Neural cell (in vitro differentiated cells): ENCODE measurements at regions not wholly inside any gene's neighbourhood (a gene's known extent, or its start where the extent isn't known, plus 50 kb on each side); places are given as distances from the start of the nearest gene placed in this dataset.

Experiments
- H2AFZ ChIP-seq: fragments of 200-600, 300-800 bp; sonication (generic), shearing (Covaris generic); 2 replicates; pipeline ENCODE4 v1.6.0; 2014; ENCODE audit warnings: low read depth, mild to moderate bottlenecking, antibody characterized with exemption, low read length, moderate library complexity
- H3F3A ChIP-seq: fragments of 200-600 bp; shearing (Covaris generic); 2 replicates; pipeline ENCODE4 v1.6.1; 2016; ENCODE audit warnings: mild to moderate bottlenecking, moderate library complexity, mixed read lengths, antibody characterized with exemption, low read length; ENCODE audit not compliant: insufficient read depth, poor library complexity, severe bottlenecking
- H3K27ac ChIP-seq: fragments of 200-600, 300-800 bp; sonication (generic), shearing (Covaris generic); 2 replicates; pipeline ENCODE4 v1.5.1; 2014; ENCODE audit warnings: mild to moderate bottlenecking, low read length, moderate library complexity
- H3K27me3 ChIP-seq: fragments of 300-800, 200-600 bp; sonication (generic), shearing (Covaris generic); 2 replicates; pipeline ENCODE4 v1.6.0; 2014; ENCODE audit warnings: mild to moderate bottlenecking, low read depth, low read length, moderate library complexity; ENCODE audit not compliant: insufficient read depth
- H3K36me3 ChIP-seq: fragments of 300-800, 200-600 bp; sonication (generic), shearing (Covaris generic); 2 replicates; pipeline ENCODE4 v1.5.1; 2014; ENCODE audit warnings: mild to moderate bottlenecking, antibody characterized with exemption, low read length, moderate library complexity; ENCODE audit not compliant: insufficient read depth
- H3K4me2 ChIP-seq: fragments of 300-800, 200-600 bp; sonication (generic), shearing (Covaris generic); 2 replicates; pipeline ENCODE4 v1.6.0; 2014; ENCODE audit warnings: mild to moderate bottlenecking, low read length
- H3K4me3 ChIP-seq: fragments of 300-800, 200-600 bp; sonication (generic), shearing (Covaris generic); 2 replicates; pipeline ENCODE4 v1.5.1; 2014; ENCODE audit warnings: mild to moderate bottlenecking, low read length, moderate library complexity
- H3K79me2 ChIP-seq: fragments of 200-600 bp; shearing (Covaris generic); replicated peaks from 2 replicates; pipeline ENCODE4 v1.6.0; 2014; ENCODE audit warnings: mild to moderate bottlenecking, low read length, moderate library complexity; ENCODE audit not compliant: insufficient read depth
- H3K9ac ChIP-seq: fragments of 300-800, 200-600 bp; sonication (generic), shearing (Covaris generic); 2 replicates; pipeline ENCODE4 v1.6.1; 2016; ENCODE audit warnings: mild to moderate bottlenecking, low read length, mixed read lengths
- H3K9me2 ChIP-seq: fragments of 200-600 bp; shearing (Covaris generic); 2 replicates; pipeline ENCODE4 v1.6.1; 2016; ENCODE audit warnings: mild to moderate bottlenecking, low read length, mixed read lengths; ENCODE audit not compliant: insufficient read depth
- H3K9me3 ChIP-seq: fragments of 200-600, 300-800 bp; sonication (generic), shearing (Covaris generic); 2 replicates; pipeline ENCODE4 v1.6.1; 2016; ENCODE audit warnings: mild to moderate bottlenecking, mixed run types, low read length, moderate library complexity, mixed read lengths
- H4K20me1 ChIP-seq: fragments of 200-600 bp; shearing (Covaris generic); 2 replicates; pipeline ENCODE4 v1.6.1; 2016; ENCODE audit warnings: mild to moderate bottlenecking, mixed run types; ENCODE audit not compliant: insufficient read depth
- CTCF ChIP-seq: fragments of 450-650 bp; IDR thresholded peaks from 2 replicates; pipeline ENCODE4 v1.5.1; 2014; ENCODE audit warnings: antibody characterized with exemption, mild to moderate bottlenecking, moderate library complexity; ENCODE audit not compliant: poor library complexity, severe bottlenecking
- EP300 ChIP-seq: fragments of 450-650 bp; conservative IDR thresholded peaks from 2 replicates; pipeline ENCODE4 v1.6.1; 2014; ENCODE audit warnings: antibody characterized with exemption, mild to moderate bottlenecking, moderate library complexity; ENCODE audit not compliant: poor library complexity, severe bottlenecking
- EZH2 ChIP-seq: fragments of 200-600, 300-800 bp; shearing (Covaris generic), sonication (generic); IDR thresholded peaks from 2 replicates; pipeline ENCODE4 v1.6.1; 2014; ENCODE audit warnings: antibody characterized with exemption, low read length, borderline replicate concordance, mild to moderate bottlenecking; ENCODE audit not compliant: insufficient read depth, poor library complexity, severe bottlenecking
- MXI1 ChIP-seq: fragments of 450-650 bp; conservative IDR thresholded peaks from 2 replicates; pipeline ENCODE4 v1.6.1; 2014; ENCODE audit warnings: antibody characterized with exemption, mild to moderate bottlenecking; ENCODE audit not compliant: poor library complexity, severe bottlenecking
- POLR2AphosphoS5 ChIP-seq: IDR thresholded peaks from 2 replicates; pipeline ENCODE4 v1.6.1; 2012
- RAD21 ChIP-seq: fragments of 450-650 bp; conservative IDR thresholded peaks from 2 replicates; pipeline ENCODE4 v1.6.1; 2014; ENCODE audit warnings: antibody characterized with exemption, mild to moderate bottlenecking, moderate library complexity
- SMC3 ChIP-seq: fragments of 450-650 bp; conservative IDR thresholded peaks from 2 replicates; pipeline ENCODE4 v1.6.1; 2014; ENCODE audit warnings: antibody characterized with exemption, mild to moderate bottlenecking, moderate library complexity; ENCODE audit not compliant: poor library complexity
- TAF1 ChIP-seq: IDR thresholded peaks from 2 replicates; pipeline ENCODE4 v1.6.1; 2012; ENCODE audit warnings: low read depth
- TF ChIP-seq, protein P1 (sequence below): IDR thresholded peaks from 2 replicates; pipeline ENCODE4 v1.6.1; 2012; ENCODE audit warnings: borderline replicate concordance

- no peaks in the 10 kb centered on the region for H3F3A ChIP-seq
- no peaks in the 10 kb centered on the region for H3K9me2 ChIP-seq
- no peaks in the 10 kb centered on the region for H3K9me3 ChIP-seq
- H4K20me1 ChIP-seq, result no peaks in the 10 kb centered on the region
- no peak overlapping the region for H3K9ac ChIP-seq
- no peak overlapping the region for H3K4me2 ChIP-seq
- H2AFZ ChIP-seq, result no peak overlapping the region
- H3K27me3 ChIP-seq, result no peaks in the 10 kb centered on the region
- TF ChIP-seq SMC3, result no peak
- no peak for TF ChIP-seq MXI1
- no peak for TF ChIP-seq RAD21
- TF ChIP-seq EP300, result no peak
- TF ChIP-seq POLR2AphosphoS5, result no peak
- TF ChIP-seq TAF1, result no peak
- no peak for TF ChIP-seq CTCF
- TF ChIP-seq, protein P1, sequence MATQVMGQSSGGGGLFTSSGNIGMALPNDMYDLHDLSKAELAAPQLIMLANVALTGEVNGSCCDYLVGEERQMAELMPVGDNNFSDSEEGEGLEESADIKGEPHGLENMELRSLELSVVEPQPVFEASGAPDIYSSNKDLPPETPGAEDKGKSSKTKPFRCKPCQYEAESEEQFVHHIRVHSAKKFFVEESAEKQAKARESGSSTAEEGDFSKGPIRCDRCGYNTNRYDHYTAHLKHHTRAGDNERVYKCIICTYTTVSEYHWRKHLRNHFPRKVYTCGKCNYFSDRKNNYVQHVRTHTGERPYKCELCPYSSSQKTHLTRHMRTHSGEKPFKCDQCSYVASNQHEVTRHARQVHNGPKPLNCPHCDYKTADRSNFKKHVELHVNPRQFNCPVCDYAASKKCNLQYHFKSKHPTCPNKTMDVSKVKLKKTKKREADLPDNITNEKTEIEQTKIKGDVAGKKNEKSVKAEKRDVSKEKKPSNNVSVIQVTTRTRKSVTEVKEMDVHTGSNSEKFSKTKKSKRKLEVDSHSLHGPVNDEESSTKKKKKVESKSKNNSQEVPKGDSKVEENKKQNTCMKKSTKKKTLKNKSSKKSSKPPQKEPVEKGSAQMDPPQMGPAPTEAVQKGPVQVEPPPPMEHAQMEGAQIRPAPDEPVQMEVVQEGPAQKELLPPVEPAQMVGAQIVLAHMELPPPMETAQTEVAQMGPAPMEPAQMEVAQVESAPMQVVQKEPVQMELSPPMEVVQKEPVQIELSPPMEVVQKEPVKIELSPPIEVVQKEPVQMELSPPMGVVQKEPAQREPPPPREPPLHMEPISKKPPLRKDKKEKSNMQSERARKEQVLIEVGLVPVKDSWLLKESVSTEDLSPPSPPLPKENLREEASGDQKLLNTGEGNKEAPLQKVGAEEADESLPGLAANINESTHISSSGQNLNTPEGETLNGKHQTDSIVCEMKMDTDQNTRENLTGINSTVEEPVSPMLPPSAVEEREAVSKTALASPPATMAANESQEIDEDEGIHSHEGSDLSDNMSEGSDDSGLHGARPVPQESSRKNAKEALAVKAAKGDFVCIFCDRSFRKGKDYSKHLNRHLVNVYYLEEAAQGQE, result no peak
- TF ChIP-seq EZH2, result no peak
- no peaks in the 10 kb centered on the region for H3K79me2 ChIP-seq
- H3K36me3 ChIP-seq, result no peaks in the 10 kb centered on the region
- H3K4me3 ChIP-seq, result no peak overlapping the region
- H3K27ac ChIP-seq, result no peak overlapping the region
Observed at GRCh38 chr2:129768036-129768386, 211.5 kb upstream of the RAB6C start.

DNA sequence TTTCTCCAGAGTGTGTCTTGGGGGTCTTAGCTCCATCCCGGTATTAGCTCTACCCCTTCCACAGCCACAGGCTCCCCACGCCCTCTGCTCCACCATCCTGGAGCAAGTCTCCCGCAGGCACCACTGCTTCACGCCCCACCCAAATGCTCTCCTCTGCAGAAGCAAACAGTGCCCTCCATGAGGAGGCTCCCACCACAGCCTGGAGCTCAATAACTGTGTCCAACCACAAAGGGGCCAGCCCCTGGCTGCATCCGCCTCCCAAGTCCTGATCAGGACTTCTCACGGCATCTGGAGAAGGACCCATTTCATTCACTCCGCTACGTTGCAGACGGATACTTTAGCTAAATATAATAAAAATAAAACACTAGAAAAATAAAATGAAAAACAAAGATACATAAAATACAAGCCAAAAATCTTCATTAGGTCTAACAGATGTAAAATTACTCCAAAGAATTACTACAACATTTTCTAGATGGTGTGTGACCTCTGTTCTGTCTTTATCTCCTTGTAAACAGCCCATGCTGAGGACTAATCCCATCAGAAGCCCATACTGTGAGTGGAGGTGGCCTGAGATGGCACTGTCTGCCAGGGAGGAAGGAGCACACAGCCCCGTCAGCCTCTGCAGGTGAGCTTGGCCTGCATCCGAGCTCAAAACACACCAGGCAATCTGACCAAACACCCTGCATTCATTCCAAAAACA lies 210.8 kb upstream of the RAB6C start:
- Histone ChIP-seq H3K9ac (no peak overlapping the region), H3K4me2 (no peak overlapping the region), H3K36me3 (no peaks in the 10 kb centered on the region), H3K4me3 (no peak overlapping the region), H3F3A (no peaks in the 10 kb centered on the region), H3K27ac (no peak overlapping the region), H4K20me1 (no peaks in the 10 kb centered on the region), H3K27me3 (no peaks in the 10 kb centered on the region), H2AFZ (no peak overlapping the region), H3K9me2 (no peaks in the 10 kb centered on the region), H3K9me3 (no peaks in the 10 kb centered on the region), H3K79me2 (no peaks in the 10 kb centered on the region)
- TF ChIP-seq RAD21 (no peak), POLR2AphosphoS5 (no peak), EZH2 (no peak), SMC3 (no peak), MXI1 (no peak), EP300 (no peak), TAF1 (no peak), CTCF (no peak)
- TF ChIP-seq, protein P1, result no peak
